OCI-LY7 (cell line): ENCODE measurements at regions not wholly inside any gene's neighbourhood (a gene's known extent, or its start where the extent isn't known, plus 50 kb on each side); places are given as distances from the start of the nearest gene placed in this dataset.

Source experiments
- BruUV-seq: library from RNA; stranded (reverse); fragments of 400-500 nt; replicated peaks from 2 replicates; lab custom pipeline; 2021; lab: Mats Ljungman, UMichigan
- CTCF ChIA-PET: fragments of 300-600 bp; sonication (Branson Sonifier 250); formaldehyde crosslinking; loops from one replicate; lab custom pipeline; 2022; ENCODE audit warnings: antibody characterized with exemption; ENCODE audit not compliant: unreplicated experiment; lab: Charles Lee
- POLR2A ChIA-PET: fragments of 300-600 bp; sonication (Branson Sonifier 250); formaldehyde crosslinking; loops from one replicate; lab custom pipeline; 2022; ENCODE audit warnings: antibody characterized with exemption; lab: Charles Lee
- DNase-seq: peaks from one replicate; pipeline ENCODE4 v3.0.0-alpha.2; 2015; ENCODE audit warnings: low spot score
- H2AFZ ChIP-seq: fragments of 200-600 bp; sonication (generic), shearing (Covaris generic); 2 replicates; pipeline ENCODE4 v1.6.1; 2014; ENCODE audit warnings: mild to moderate bottlenecking, antibody characterized with exemption, low read length, moderate library complexity
- H3K27ac ChIP-seq: fragments of 200-600 bp; sonication (generic); 2 replicates; pipeline ENCODE4 v1.5.1; 2014; ENCODE audit warnings: mixed run types, low read depth, mild to moderate bottlenecking, moderate library complexity, low read length, inconsistent platforms; ENCODE audit not compliant: poor library complexity, severe bottlenecking
- H3K36me3 ChIP-seq: fragments of 200-600 bp; sonication (generic); 2 replicates; pipeline ENCODE4 v1.6.1; 2014; ENCODE audit warnings: mild to moderate bottlenecking, antibody characterized with exemption, low read length, moderate library complexity, mixed read lengths; ENCODE audit not compliant: insufficient read depth
- H3K4me1 ChIP-seq: fragments of 200-600 bp; sonication (generic); 2 replicates; pipeline ENCODE4 v1.5.1; 2014; ENCODE audit warnings: mild to moderate bottlenecking, low read length; ENCODE audit not compliant: insufficient read depth, poor library complexity, severe bottlenecking
- H3K4me2 ChIP-seq: fragments of 200-600 bp; sonication (generic); 2 replicates; pipeline ENCODE4 v1.6.1; 2014; ENCODE audit warnings: mild to moderate bottlenecking, low read length
- H3K4me3 ChIP-seq: fragments of 200-600 bp; sonication (generic); 2 replicates; pipeline ENCODE4 v1.5.1; 2014; ENCODE audit warnings: mild to moderate bottlenecking, low read depth, low read length; ENCODE audit not compliant: poor library complexity, severe bottlenecking
- H3K79me2 ChIP-seq: fragments of 200-600 bp; sonication (generic); 2 replicates; pipeline ENCODE4 v1.6.1; 2016; ENCODE audit warnings: low read depth, mild to moderate bottlenecking, low read length, moderate library complexity, mixed read lengths; ENCODE audit not compliant: insufficient read depth
- H3K9me2 ChIP-seq: fragments of 200-600 bp; sonication (generic); 2 replicates; pipeline ENCODE4 v1.6.1; 2016; ENCODE audit warnings: mild to moderate bottlenecking, low read length, mixed read lengths; ENCODE audit not compliant: insufficient read depth
- H3K9me3 ChIP-seq: fragments of 200-600 bp; sonication (generic); 2 replicates; pipeline ENCODE4 v1.6.1; 2014; ENCODE audit warnings: mild to moderate bottlenecking, mixed run types, low read length, mixed read lengths
- H4K20me1 ChIP-seq: fragments of 200-600 bp; sonication (generic); 2 replicates; pipeline ENCODE4 v1.6.1; 2014; ENCODE audit warnings: mild to moderate bottlenecking, antibody characterized with exemption, low read length, moderate library complexity, mixed read lengths; ENCODE audit not compliant: insufficient read depth
- EZH2phosphoT487 ChIP-seq: fragments of 200-600 bp; sonication (generic); IDR thresholded peaks from 2 replicates; pipeline ENCODE4 v1.6.1; 2018; ENCODE audit warnings: low read depth, borderline replicate concordance, mild to moderate bottlenecking, mixed run types, antibody characterized with exemption, low read length, moderate library complexity, mixed read lengths
- intact Hi-C: fragments of 100-400 bp; cut with micrococcal nuclease; formaldehyde crosslinking; loops from one replicate; pipeline ENCODE4 v1.10.0; 2022; ENCODE audit not compliant: unreplicated experiment
- TF ChIP-seq, protein P1 (sequence below): fragments of 200-600 bp; sonication (generic); conservative IDR thresholded peaks from 2 replicates; pipeline ENCODE4 v1.5.1; 2014; ENCODE audit warnings: mild to moderate bottlenecking, antibody characterized with exemption, low read length, moderate library complexity, mixed read lengths

- no TSS peak for BruUV-seq
- ChIA-PET POLR2A (no interaction called here), CTCF (no interaction called here)
- H3K36me3 ChIP-seq, result no peaks in the 10 kb centered on the region
- intact Hi-C loops, result no loop called here
- no peak overlapping the region for H3K27ac ChIP-seq
- no peaks in the 10 kb centered on the region for H3K79me2 ChIP-seq
- H3K4me2 ChIP-seq, result no peak overlapping the region
- H3K4me1 ChIP-seq, result no peaks in the 10 kb centered on the region
- DNase-seq, result no peak
- no peaks in the 10 kb centered on the region for H3K9me2 ChIP-seq
- no peaks in the 10 kb centered on the region for H4K20me1 ChIP-seq
- H2AFZ ChIP-seq, result no peak overlapping the region
- H3K9me3 ChIP-seq, result no peaks in the 10 kb centered on the region
- TF ChIP-seq, protein P1, sequence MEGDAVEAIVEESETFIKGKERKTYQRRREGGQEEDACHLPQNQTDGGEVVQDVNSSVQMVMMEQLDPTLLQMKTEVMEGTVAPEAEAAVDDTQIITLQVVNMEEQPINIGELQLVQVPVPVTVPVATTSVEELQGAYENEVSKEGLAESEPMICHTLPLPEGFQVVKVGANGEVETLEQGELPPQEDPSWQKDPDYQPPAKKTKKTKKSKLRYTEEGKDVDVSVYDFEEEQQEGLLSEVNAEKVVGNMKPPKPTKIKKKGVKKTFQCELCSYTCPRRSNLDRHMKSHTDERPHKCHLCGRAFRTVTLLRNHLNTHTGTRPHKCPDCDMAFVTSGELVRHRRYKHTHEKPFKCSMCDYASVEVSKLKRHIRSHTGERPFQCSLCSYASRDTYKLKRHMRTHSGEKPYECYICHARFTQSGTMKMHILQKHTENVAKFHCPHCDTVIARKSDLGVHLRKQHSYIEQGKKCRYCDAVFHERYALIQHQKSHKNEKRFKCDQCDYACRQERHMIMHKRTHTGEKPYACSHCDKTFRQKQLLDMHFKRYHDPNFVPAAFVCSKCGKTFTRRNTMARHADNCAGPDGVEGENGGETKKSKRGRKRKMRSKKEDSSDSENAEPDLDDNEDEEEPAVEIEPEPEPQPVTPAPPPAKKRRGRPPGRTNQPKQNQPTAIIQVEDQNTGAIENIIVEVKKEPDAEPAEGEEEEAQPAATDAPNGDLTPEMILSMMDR, result no peak
- no peak for TF ChIP-seq EZH2phosphoT487
- no peak overlapping the region for H3K4me3 ChIP-seq
These were observed 707.0 kb upstream of the NRSN1 start for GRCh38 chr6:23419046-23419445.

DNA sequence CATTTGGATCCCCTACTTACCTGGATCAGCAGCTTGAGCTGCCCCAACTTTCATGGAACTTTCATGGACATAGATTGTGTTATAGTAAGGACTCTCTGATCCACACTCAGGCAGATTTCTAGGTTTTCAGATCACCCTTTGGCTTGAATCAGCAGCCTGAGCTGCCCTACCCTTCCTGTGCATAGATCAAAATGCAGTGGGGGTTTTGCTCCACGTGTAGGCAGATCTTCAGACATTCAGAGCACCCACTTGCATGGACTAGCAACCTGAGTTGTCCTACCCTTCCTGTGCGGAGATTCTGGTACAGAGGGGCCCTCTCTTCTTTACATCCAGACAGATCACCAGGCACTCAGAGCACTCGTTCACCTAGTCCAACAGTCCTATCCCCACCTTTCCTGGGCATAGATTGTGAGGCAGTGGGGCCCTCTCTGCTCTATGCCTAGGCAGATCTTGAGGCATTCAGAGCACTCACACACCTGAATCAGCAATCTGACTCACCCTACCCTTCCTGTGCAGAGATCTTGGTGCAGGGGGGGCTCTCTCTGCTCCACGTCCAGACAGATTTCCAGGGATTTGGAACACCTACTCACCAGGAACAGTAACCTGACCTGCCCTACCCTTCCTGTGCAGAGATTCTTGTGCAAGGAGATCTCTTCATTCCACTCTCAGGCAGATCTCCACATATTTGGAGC, 705.2 kb upstream of the NRSN1 start:
- Histone ChIP-seq H3K4me3 (no peak overlapping the region), H3K27ac (no peak overlapping the region), H3K4me1 (no peaks in the 10 kb centered on the region), H4K20me1 (no peaks in the 10 kb centered on the region), H3K36me3 (no peaks in the 10 kb centered on the region), H3K9me2 (no peaks in the 10 kb centered on the region), H2AFZ (no peak overlapping the region), H3K4me2 (no peak overlapping the region), H3K79me2 (no peaks in the 10 kb centered on the region), H3K9me3 (no peaks in the 10 kb centered on the region)
- DNase-seq, result no peak
- CTCF ChIA-PET, result no interaction called here
- POLR2A ChIA-PET, result no interaction called here
- no TSS peak for BruUV-seq
- intact Hi-C loops, result no loop called here
- TF ChIP-seq, protein P1, result no peak
- TF ChIP-seq EZH2phosphoT487, result no peak

- Histone ChIP-seq H3K4me1 (no peaks in the 10 kb centered on the region), H3K4me2 (no peak overlapping the region), H3K27ac (no peak overlapping the region), H2AFZ (no peak overlapping the region), H3K9me3 (no peaks in the 10 kb centered on the region), H3K36me3 (no peaks in the 10 kb centered on the region), H4K20me1 (no peaks in the 10 kb centered on the region), H3K9me2 (no peaks in the 10 kb centered on the region), H3K79me2 (no peaks in the 10 kb centered on the region), H3K4me3 (no peak overlapping the region)
- ChIA-PET CTCF (no interaction called here), POLR2A (interaction anchor here (0.6 to 0.7 kb wide), 3 partner anchors 24 to 833 kb away, joined by 3 to 4 read pairs (median 3); no protein-coding TSS in a partner anchor)
- intact Hi-C loops, result no loop called here
- no peak for DNase-seq
- BruUV-seq, result no TSS peak
- no peak for TF ChIP-seq EZH2phosphoT487
These were observed 701.4 kb upstream of the NRSN1 start for GRCh38 chr6:23424584-23424983.
